ENCODE measurements at regions not wholly inside any gene's neighbourhood (a gene's known extent, or its start where the extent isn't known, plus 50 kb on each side); places are given as distances from the start of the nearest gene placed in this dataset.

GRCh38 chr2:123468071-123468470 lies 557.0 kb upstream of the CNTNAP5 start:
- DNase-seq (ENCODE audit: low read depth): no peak
- no peak overlapping the region for H3K4me3 ChIP-seq (ENCODE audit: low read length)
- no peak for TF ChIP-seq CTCF (conservative IDR thresholded peaks at IDR 0.05; ENCODE audit: low read depth, low read length)

- H3K4me3 ChIP-seq (ENCODE audit: low read length): no peak overlapping the region
- no peak for DNase-seq (ENCODE audit: low read depth)
- TF ChIP-seq CTCF (conservative IDR thresholded peaks at IDR 0.05; ENCODE audit: low read depth, low read length): no peak
Observed at GRCh38 chr2:123481406-123481805, 543.7 kb upstream of the CNTNAP5 start.

DNA sequence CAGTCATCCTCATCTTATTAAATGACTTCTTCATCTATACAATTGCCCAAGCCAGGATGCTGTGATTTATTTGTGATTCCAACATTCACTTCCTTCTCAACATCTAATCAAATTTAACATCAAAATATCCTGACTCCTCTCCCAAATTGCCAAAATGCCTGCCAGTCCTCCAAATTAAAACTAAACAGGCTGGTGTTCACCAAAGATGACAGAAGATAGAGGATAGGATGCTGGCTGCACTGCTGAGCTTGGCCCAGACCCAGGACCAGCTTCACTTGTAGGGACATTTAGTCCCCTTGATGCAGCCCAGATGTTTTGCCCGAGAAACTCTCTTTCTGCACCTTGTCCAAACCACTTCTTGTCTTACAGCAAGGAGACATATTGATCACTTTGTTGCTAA lies 540.0 kb upstream of the CNTNAP5 start:
- TF ChIP-seq CTCF (conservative IDR thresholded peaks at IDR 0.05; ENCODE audit: low read depth, low read length): no peak
- no peak overlapping the region for H3K4me3 ChIP-seq (ENCODE audit: low read length)
- no peak for DNase-seq (ENCODE audit: low read depth)

GRCh38 chr2:123493687-123494086 lies 531.4 kb upstream of the CNTNAP5 start:
- no peak for TF ChIP-seq CTCF (conservative IDR thresholded peaks at IDR 0.05; ENCODE audit: low read depth, low read length)
- no peak for DNase-seq (ENCODE audit: low read depth)
- no peak overlapping the region for H3K4me3 ChIP-seq (ENCODE audit: low read length)

GRCh38 chr2:123495241-123495640 lies 529.8 kb upstream of the CNTNAP5 start:
- TF ChIP-seq CTCF (conservative IDR thresholded peaks at IDR 0.05; ENCODE audit: low read depth, low read length): no peak
- no peak overlapping the region for H3K4me3 ChIP-seq (ENCODE audit: low read length)
- DNase-seq (ENCODE audit: low read depth): no peak

GRCh38 chr2:123500346-123500745 lies 524.7 kb upstream of the CNTNAP5 start:
- no peak for DNase-seq (ENCODE audit: low read depth)
- no peak for TF ChIP-seq CTCF (conservative IDR thresholded peaks at IDR 0.05; ENCODE audit: low read depth, low read length)
- H3K4me3 ChIP-seq (ENCODE audit: low read length): no peak overlapping the region

DNA sequence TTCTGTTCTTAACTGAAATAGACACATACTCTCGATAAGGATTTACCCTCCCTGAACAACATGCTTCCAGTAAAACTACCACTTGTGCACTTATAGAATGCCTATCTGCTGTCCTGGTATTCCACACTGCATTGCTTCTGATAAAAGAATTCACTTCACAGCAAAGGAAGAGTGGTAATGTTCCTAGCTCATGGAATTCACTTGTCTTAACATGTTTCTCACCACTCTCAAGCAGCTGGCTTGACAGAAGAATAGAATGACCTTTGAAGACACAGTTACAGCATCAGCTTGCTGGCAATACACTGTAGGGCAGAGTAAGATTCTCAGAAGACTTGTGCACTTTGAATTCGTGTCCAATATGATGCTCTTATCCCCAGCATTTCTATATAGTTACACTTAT lies 524.1 kb upstream of the CNTNAP5 start:
- no peak overlapping the region for H3K4me3 ChIP-seq (ENCODE audit: low read length)
- no peak for TF ChIP-seq CTCF (conservative IDR thresholded peaks at IDR 0.05; ENCODE audit: low read depth, low read length)
- no peak for DNase-seq (ENCODE audit: low read depth)
